GM23248 (cell line): ENCODE measurements at regions not wholly inside any gene's neighbourhood (a gene's known extent, or its start where the extent isn't known, plus 50 kb on each side); places are given as distances from the start of the nearest gene placed in this dataset.

Experiments used
- EZH2 ChIP-seq: fragments of 200-600 bp; sonication (generic); IDR thresholded peaks from 2 replicates; pipeline ENCODE4 v1.6.1; 2018; ENCODE audit warnings: antibody characterized with exemption, mild to moderate bottlenecking; ENCODE audit not compliant: insufficient read depth, poor library complexity, severe bottlenecking
- EZH2phosphoT487 ChIP-seq: fragments of 200-600 bp; sonication (generic); IDR thresholded peaks from 2 replicates; pipeline ENCODE4 v1.6.1; 2018; ENCODE audit warnings: antibody characterized with exemption, moderate library complexity, mild to moderate bottlenecking, low read depth; ENCODE audit not compliant: insufficient read depth

GRCh38 chr1:177706977-177707376, 262.9 kb downstream of the SEC16B start:
- TF ChIP-seq EZH2 (no peak), EZH2phosphoT487 (no peak)
